ENCODE measurements at regions not wholly inside any gene's neighbourhood (a gene's known extent, or its start where the extent isn't known, plus 50 kb on each side); places are given as distances from the start of the nearest gene placed in this dataset.

DNA sequence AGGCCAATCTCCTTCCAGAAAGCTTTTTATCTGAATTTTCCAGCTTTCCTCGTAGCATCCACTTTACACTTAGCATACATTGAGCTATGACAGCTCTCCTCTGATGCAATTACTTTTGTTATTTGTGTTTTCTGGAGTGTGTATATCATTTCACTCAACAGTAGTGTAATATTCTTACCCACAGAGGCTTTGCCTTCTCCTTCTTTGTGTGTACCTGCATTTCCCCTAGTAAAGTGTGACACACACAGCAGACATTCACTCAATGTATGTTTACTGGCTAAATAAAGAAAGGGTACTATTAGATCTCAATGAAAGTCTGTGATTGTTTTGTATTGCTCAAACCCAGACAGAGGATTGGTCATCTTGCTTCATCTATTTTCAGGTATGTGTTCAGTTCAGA is 193.7 kb upstream of the MEX3C start:
- TF ChIP-seq, protein P1, sequence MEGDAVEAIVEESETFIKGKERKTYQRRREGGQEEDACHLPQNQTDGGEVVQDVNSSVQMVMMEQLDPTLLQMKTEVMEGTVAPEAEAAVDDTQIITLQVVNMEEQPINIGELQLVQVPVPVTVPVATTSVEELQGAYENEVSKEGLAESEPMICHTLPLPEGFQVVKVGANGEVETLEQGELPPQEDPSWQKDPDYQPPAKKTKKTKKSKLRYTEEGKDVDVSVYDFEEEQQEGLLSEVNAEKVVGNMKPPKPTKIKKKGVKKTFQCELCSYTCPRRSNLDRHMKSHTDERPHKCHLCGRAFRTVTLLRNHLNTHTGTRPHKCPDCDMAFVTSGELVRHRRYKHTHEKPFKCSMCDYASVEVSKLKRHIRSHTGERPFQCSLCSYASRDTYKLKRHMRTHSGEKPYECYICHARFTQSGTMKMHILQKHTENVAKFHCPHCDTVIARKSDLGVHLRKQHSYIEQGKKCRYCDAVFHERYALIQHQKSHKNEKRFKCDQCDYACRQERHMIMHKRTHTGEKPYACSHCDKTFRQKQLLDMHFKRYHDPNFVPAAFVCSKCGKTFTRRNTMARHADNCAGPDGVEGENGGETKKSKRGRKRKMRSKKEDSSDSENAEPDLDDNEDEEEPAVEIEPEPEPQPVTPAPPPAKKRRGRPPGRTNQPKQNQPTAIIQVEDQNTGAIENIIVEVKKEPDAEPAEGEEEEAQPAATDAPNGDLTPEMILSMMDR (conservative IDR thresholded peaks at IDR 0.05 in 1 of 2, IDR thresholded peaks at IDR 0.05 in 1 of 2; ENCODE audit: low read depth in 1 of 2, low read length in 2 of 2), result no peak
- no peak for TF ChIP-seq EZH2 (IDR thresholded peaks at IDR 0.05; ENCODE audit: low read length, missing control alignments)

All from fibroblast of lung (primary cell).